HG03558 (cell line): ENCODE measurements at regions not wholly inside any gene's neighbourhood (a gene's known extent, or its start where the extent isn't known, plus 50 kb on each side); places are given as distances from the start of the nearest gene placed in this dataset.

Experiments
- ATAC-seq: cut with Tn5 transposase; IDR thresholded peaks from one replicate; pipeline ENCODE4 v1.9.1; 2021; ENCODE audit warnings: moderate number of reproducible peaks; ENCODE audit not compliant: unreplicated experiment; ENCODE audit errors: extremely low read depth

DNA sequence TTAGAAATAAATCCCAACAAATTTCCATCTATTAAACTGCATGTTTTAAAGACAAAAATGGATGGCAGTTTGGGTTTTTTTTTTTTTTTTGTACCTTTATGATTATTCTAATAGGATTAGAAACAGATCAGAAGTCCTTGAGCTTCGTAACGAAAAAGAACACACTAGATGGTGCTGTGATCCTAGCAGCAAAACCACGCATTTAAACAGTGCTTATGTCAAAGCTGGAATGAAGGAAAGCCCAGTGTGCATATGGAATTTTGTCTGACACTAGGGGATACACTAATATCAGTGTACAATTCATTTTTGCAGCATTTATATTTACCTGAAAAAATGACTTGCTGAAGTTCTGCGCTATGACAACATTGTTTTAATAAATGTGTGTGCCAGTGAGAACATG is 229.1 kb downstream of the VEGFC start:
- ATAC-seq: no peak

DNA sequence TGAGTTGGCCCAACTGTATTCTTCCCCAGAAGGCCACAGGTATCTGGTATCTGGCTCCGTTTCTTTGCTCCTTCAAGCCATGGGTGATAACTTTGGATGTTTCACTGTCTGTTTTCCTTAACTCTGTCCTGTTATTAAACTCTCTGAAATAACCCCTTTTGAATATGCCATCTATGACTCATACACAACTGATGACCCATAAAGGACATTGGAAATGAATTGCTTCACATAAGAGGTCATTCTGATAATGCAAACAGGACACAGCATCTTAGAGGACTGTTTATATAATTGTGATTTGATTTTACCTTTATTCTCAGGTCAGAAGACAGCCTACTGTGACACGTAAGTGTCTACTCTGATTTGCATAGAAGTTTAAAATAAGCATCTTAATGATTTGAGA is 227.7 kb downstream of the VEGFC start:
- no peak for ATAC-seq

DNA sequence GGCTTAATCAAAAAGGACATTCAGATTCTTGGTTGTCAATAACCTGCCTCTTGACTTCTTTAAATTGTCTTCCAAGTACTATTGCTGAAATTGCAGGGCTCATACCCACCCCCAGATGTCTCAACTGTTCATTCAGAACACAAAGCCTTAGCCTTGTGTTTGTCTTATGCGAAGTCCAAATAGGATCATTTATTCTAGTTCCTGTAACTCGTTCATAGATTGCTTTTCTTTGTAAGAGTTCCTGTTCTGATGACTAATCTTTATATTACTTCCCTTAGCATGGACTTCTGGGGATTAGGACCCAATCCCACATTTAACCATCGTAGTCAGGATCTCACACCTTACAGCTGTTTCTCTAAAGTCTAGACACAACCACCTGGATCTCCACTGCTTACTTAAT is 226.0 kb downstream of the VEGFC start:
- no peak for ATAC-seq

DNA sequence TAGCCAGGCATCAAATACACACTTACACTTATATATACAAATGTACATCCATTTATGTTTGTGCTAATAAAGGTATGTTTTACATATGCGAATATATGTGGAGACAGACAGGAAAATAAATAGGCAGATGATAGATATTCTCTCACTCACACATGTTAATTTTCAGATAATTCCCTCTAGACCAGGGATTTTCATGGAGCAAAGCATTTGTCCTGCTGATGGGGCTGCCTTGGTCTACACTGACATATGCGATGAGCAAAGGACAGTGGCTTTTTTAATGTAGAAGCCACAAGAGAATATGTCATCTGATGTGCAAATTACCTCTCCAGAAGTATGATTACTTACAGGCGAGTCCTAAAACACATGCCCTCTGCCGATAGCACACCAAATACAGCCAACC is 224.5 kb downstream of the VEGFC start:
- ATAC-seq: no peak

DNA sequence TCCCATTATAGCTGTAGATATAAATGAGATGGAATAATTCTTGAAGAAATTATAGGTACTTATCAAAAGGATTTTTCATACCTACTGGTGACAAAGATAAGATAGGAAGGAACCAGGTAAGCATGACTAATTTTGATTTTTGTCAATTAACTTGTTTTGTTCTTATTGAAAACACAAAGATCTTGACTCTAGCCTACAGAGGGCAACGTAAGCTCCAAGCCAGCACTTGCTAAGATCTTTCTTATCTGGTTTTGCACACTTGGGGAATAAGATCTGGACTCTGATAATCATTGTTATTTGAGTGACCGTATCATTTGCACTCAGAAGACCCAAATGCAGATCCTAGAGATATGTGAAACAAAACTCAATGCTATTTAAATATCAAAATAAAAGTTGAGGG is 223.4 kb downstream of the VEGFC start:
- no peak for ATAC-seq

DNA sequence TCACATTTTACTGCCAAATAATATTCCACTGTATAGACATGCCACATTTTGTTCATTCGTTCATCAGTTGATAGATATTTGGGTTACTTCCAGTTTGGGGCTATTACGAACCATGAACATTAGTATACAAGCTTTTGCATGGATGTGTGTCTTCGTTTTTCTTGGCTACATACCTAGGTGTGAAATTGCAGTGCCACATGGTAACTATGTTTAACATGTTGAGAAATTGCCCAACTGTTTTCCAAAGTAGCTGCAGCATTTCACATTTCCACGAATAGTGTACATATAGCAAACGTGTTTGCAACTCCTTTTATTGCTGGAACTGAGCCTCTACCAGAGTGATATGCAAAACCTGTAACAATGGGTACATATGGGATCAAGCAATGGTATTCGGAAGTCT is 221.5 kb downstream of the VEGFC start:
- no peak for ATAC-seq

DNA sequence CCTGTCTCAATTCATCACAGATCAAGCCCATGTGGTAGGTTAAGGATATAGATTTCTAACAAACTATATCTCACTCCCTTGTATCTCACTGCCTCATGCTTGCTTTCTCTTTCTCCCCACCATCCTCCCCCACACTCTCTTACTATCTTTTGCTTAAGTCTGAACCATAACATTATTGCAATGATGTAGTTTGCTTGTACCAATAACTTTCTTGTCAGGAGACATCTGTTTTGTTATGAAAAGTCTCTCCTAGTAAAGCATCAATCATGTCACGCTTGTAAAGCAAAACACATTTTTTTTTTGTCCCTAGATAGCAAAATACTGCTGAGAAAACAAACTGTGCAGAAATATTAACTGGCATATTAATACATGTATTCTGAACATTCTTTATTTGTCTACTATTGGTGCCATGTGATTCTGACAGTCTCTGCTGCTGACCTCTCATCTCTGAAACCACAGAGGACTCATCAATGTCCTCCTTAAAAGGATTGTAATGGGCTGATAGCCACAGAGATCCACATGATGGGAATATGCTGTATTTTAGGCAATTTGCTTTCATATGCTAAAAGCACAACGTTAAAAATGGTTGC is 217.5 kb downstream of the VEGFC start:
- ATAC-seq: no peak

DNA sequence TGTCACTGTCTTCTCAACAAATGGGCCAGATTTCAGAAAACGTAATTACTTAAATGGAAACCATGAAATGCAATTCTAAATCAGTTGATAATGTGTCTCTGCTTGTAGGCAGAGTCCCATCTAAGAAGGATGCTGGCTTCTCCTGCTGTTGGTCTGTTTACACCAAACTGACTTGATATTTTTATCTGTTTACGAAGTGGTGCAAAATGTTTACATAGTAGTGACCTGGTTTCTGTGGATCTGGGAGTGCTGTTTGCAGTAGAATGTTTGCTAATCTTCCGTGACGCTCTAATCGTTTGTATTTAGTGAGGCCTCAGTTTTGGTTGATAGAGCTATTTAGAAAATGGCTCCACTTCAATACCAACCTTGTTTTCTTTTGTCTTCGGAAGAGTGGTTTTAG is 213.5 kb downstream of the VEGFC start:
- ATAC-seq: no peak

DNA sequence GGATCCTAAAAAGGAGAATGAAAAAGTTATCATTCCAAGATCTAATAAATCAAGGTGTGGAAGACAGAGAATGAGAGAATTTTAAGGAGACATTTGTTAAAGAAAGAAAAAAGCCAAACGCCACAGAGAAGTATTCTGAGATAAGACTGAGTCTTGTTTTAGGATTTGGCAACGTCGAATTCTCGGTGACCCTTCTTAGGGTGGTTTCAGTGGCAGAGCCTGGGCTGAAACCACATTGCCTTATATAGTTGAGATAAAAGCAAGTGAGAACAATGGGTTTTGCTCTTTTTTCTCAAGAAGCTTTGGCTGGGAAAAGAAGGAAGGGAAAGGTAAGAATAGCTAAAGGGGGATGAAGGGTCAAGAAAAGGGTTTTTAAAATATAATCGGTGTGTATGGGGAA is 209.4 kb downstream of the VEGFC start:
- ATAC-seq: no peak

DNA sequence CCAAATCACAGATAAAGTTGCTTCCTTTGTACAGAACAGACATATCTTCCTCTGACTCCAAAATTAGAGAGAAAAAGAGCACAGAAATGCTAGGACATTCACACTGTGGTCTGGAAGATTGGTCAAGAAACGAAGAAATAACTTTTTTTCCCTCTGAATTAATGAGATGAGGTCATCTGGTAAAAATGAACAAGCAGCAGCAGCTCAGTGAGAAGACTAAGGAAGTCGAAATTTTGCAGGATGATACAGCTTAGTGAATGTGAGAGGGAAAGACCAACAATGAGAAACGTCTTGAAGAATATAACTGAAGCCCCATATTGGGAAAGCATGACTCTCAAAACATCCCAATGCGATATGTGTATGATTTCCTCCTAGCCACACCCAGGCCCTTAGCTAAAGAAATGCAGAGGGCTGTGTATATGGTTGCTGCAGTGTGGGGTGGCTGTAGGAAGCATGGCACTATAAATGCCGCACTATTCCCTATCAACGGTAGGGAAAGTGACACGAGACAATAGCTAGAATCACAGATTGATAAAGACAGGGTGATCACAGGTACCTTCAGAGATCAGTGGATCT is 208.6 kb downstream of the VEGFC start:
- ATAC-seq: no peak

DNA sequence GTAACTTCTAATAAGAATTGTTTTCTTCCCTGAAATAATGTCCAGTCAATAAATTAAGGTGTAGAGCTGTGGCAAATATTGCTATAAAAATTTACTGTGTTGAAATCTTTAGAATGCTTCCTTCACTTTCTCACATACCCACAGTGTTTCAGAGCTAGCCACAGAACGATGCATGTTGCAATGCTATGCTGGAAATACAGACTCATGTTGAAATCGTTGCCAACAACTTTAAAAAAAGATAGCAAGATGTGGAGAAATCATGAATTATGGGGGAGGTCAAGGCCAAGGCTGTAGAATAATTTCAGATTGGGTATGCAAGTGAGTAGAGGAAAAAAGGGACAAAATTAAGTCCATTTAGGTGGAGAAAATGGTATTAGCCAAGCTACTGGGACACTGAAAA is 204.8 kb downstream of the VEGFC start:
- no peak for ATAC-seq

DNA sequence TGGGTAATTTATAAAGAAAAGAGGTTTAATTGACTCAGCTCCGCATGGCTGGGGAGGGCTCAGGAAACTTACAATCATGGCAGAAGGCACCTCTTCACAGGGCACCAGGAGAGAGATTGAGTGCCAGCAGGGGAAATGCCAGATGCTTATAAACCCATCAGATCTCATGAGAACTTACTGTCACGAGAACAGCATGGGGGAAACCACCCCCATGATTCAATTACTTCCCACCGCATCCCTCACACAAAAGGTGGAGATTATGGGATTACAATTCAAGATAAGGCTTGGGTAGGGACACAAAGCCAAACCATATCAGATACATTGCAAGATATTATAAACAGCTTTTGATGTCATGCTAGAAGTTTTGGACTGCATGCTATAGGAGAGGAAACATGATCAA is 204.3 kb downstream of the VEGFC start:
- ATAC-seq: no peak

DNA sequence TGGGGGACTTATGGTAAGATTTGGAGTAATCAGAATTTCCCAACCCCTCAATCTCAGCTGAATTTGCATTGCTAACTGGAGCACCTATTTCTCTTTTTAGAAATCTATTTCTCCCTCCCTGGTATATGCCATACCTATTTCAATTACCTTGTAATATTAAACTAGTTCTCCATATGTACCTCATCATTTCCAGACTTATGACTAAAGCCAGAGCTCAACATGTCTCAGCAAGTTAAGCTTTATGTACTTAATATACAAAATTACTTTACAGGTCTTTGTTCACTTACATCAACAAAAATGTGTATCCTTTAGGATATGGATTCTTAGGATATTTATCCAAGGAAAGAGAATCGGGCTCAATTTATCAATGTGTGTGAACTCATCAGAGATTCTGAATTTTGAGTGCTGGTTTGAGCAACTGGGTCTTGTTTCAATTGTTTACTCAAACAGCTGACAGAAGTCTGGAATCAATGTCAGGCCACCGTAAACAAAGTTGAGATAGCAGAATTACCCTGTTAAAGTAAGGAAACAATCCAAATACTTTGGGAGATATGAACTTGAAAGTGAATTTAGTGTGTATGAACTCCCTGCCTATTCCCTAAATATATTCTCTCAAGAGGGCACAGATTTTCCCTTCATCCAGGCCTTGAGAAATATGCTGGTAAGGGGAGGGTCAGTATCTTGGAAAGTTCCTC is 199.6 kb downstream of the VEGFC start:
- no peak for ATAC-seq

DNA sequence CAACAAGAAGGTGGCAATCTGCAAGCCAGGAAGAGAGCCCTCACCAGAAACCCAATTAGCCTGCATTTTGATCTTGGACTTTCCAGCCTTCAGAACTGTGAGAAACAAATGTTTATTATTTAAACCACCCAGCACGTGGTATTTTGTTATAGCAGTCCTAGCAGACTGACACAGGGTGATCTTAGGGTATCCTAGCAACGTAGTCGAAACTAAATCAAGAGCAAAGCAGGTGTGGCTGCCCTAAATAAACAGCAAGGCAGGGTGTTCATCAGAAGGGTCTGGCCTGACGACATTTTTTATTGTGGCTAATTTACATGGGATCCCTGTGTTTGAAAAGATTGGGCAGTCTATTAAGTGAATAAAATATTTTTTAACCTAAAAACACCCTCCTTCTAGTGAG is 198.8 kb downstream of the VEGFC start:
- no peak for ATAC-seq

DNA sequence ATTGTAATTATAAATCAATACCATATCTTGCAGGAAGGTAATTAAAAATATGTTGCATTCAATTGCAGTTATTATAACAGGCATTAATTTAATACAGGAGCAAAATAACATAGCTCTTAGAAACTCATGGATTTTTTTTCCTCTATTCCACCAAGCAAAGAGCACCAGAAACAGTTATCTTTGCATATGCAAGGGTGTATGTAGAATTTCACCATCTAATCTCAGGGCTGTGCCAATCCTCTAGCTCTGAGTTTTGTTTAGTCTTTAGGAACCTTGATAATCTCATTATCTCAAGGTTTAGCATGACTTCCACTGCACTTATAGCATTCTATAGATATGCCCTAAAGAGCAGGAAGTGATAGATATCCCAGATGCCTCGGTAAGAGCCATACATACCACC is 197.5 kb downstream of the VEGFC start:
- ATAC-seq: no peak

DNA sequence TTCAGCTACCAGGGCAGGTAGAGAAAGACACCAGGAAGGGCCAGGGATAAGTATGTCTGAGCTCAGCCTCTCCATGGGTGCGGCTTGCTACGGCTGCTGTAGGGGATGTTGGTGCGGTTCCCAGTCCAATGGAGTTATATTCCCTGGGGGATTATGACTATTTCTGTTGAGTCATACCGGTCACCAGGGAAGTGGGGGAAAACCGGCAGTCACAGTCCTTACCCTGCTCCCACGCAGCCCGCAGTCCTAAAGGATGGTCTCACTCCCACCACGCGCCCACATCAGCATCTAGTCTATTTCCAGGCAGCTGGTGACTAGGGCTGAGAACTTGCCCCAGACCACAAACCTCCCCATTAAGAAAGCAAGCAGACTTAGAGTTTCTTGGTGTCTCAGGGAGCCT is 191.6 kb downstream of the VEGFC start:
- no peak for ATAC-seq

DNA sequence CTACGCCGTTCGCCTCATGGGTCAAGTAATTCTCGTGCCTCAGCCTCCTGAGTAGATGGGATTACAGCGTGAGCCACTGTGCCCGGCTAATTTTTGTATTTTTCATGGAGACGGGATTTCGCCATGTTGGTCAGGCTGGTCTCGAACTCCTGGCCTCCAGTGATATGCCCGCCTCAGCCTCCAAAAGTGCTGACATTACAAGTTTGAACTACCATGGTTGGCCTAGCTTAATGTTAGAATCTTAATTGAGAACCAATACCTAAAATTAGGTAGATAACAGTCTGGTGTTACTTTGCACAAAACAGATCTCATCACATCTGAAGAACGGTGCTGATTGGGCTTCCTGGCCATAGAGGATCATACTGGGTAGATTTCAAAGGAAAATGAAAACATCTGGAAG is 184.9 kb downstream of the VEGFC start:
- no peak for ATAC-seq

DNA sequence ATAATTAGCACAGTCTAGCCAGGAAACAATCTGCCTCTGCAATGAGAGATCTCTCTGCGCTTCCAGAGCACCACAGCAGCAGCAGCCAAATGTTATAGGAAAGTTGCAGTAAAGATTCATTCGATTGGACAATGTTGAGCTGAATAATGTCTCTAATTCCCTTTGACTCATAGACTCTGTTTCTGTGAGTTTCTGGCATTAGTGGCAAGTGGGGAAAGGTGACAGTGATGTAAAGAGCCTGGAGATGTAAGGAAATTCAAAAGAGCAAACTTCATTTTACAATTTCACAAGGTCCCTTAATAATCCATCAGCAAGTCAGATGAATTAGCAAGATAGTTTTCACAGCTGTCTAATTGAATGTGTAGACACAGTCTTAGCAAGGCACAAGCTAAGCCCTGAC is 184.4 kb downstream of the VEGFC start:
- ATAC-seq: no peak

DNA sequence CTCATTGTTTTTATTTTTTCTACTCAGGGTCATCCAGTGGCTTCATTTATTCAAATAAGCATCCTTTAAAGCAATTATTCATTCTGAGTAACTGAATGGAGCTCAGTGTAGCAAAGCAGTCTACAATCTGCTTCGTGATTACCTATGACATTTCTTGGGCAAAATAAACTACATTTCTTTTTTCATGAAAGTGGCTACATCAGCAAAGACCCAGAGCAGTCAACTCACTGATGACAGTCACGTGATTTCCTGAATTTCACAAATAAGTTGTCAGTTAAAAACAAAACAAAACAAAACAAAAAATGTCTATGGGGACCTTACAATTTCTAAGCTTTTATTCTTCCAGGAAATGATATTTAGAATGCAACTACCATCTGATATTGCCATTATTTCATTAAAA is 182.1 kb downstream of the VEGFC start:
- no peak for ATAC-seq

DNA sequence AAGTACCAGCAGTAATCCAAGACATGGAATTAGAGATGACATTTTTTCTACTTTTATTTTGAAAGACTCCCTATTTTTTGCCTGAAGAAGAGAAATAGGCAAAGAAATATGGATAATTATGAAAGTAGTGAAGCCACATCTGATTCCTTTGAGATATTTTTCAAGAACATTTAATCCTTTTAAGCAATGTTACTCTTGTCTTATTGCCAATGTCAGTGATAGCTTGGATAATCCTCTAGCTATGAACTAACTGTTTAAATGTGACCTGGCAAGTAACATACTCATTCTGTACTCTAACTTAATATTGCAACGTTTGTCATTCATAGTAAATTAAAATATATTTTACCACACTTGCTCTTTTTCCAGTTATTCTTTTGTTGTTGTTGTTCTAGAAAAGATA is 181.3 kb downstream of the VEGFC start:
- ATAC-seq: no peak

DNA sequence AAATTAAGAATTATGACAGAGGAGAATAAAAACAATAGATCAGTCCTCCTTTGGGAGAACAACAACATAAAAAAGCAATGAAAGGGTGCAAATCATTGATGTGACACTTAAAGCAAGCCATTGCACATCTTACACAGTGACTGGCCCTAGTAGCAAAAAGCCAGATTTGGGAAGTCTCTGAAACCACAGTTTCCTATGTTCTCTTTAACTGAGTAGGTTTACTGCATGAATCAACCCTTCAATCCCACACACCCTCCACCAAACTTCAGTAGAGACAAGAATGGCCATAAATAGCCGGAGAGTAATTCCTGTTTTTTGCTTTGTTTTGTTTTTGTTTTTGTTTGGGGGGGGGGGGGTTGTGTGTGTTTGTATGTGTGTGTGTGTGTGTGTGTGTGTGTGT is 180.8 kb downstream of the VEGFC start:
- no peak for ATAC-seq

DNA sequence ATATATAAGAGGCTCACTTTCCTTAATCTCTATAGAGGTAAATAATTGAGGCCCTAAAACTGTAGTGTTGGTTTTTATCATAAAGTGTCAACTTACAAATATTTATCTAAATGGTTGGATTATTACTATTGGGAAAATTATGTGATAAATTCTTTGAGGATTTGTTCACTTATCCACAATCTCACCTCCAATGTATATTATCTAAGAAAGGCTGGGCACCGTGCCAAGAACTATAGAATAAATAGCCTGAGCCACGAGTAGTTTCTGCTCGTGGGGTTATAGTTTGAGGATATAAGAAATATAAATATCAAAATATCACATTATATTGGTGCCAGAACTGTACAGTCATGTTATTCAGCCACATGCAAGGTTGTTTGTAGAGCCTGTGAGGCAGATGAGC is 177.9 kb downstream of the VEGFC start:
- ATAC-seq: no peak
